ENCODE measurements at regions not wholly inside any gene's neighbourhood (a gene's known extent, or its start where the extent isn't known, plus 50 kb on each side); places are given as distances from the start of the nearest gene placed in this dataset.
"Not testable (repeated sequence)": the region's sequence is repeated elsewhere in the genome, so short reads cannot be mapped to it uniquely, and the experiment has no call there.

GRCh38 chr1:34371179-34371578 is 194.5 kb downstream of the C1orf94 start:
- DNase-seq: not testable (repeated sequence)

- DNase-seq: no peak
These were observed 195.3 kb downstream of the C1orf94 start for GRCh38 chr1:34371829-34372532.

GRCh38 chr1:34372891-34373290 is 196.2 kb downstream of the C1orf94 start:
- no peak for DNase-seq

- DNase-seq: no peak
These were observed 197.2 kb downstream of the C1orf94 start for GRCh38 chr1:34373912-34374311.

- DNase-seq: no peak
These were observed 199.8 kb downstream of the C1orf94 start for GRCh38 chr1:34376531-34376930.

- DNase-seq: no peak
These were observed 202.5 kb downstream of the C1orf94 start for GRCh38 chr1:34378968-34379856.

GRCh38 chr1:34379911-34380310 is 203.2 kb downstream of the C1orf94 start:
- no peak for DNase-seq

- DNase-seq: no peak
These were observed 203.9 kb downstream of the C1orf94 start for GRCh38 chr1:34380526-34381124.

GRCh38 chr1:34389974-34390373 is 213.3 kb downstream of the C1orf94 start:
- DNase-seq: no peak

- DNase-seq: no peak
These were observed 219.3 kb downstream of the C1orf94 start for GRCh38 chr1:34396042-34396441.

GRCh38 chr1:34398241-34398915 is 221.7 kb downstream of the C1orf94 start:
- DNase-seq: no peak

- DNase-seq: no peak
These were observed 222.2 kb downstream of the C1orf94 start for GRCh38 chr1:34398916-34399275.

- no peak for DNase-seq
These were observed 224.0 kb downstream of the C1orf94 start for GRCh38 chr1:34400675-34401074.

GRCh38 chr1:34403156-34403555 is 226.4 kb downstream of the C1orf94 start:
- no peak for DNase-seq

GRCh38 chr1:34404804-34405203 is 228.1 kb downstream of the C1orf94 start:
- no peak for DNase-seq

- no peak for DNase-seq
These were observed 228.7 kb downstream of the C1orf94 start for GRCh38 chr1:34405266-34405959.

- no peak for DNase-seq
These were observed 229.7 kb downstream of the C1orf94 start for GRCh38 chr1:34406377-34406776.

GRCh38 chr1:34406833-34407539 is 230.3 kb downstream of the C1orf94 start:
- no peak for DNase-seq

GRCh38 chr1:34408011-34408410 is 231.3 kb downstream of the C1orf94 start:
- no peak for DNase-seq

- no peak for DNase-seq
These were observed 233.1 kb downstream of the C1orf94 start for GRCh38 chr1:34409689-34410229.

- DNase-seq: no peak
These were observed 236.1 kb downstream of the C1orf94 start for GRCh38 chr1:34412598-34413370.
